ENCODE measurements at regions not wholly inside any gene's neighbourhood (a gene's known extent, or its start where the extent isn't known, plus 50 kb on each side); places are given as distances from the start of the nearest gene placed in this dataset.
A peak's percentile ranks its signal among the peaks of the same experiment; 100 is the strongest.

DNA sequence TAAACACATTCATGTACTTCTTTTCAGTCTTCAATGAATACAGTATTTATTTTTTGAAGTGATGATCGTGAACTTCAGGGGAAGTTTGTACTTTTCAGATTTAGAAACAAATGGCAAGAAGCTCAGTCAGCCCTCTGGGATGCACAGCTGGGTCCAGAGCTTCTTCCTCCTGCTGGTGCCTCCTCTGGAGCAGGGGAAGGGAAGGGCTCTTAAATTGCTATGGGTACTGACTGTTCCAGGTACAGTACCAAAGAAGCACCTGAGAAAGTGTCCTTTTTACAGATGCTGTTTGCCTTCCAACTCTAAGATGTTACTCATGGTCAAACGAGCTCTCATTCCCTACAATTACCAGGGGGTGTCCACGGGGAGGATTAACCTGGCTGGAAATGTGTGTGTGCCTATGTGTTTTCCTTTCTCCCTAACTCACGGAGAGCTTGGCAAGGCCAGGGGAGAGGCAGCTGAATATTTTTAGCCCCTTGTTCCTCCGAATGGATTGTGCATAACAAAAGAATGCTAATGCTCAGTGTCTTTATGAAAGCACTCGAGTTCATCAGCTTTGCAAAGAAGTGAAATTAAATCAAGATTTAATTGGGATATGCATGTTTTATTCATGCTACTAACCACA lies 313.7 kb upstream of the CADM1 start:
- POLR2A ChIA-PET, result no interaction called here
- H3K4me3 ChIP-seq (ENCODE audit: low read depth in 2 of 2, low read length in 1 of 2), result no peak overlapping the region

DNA sequence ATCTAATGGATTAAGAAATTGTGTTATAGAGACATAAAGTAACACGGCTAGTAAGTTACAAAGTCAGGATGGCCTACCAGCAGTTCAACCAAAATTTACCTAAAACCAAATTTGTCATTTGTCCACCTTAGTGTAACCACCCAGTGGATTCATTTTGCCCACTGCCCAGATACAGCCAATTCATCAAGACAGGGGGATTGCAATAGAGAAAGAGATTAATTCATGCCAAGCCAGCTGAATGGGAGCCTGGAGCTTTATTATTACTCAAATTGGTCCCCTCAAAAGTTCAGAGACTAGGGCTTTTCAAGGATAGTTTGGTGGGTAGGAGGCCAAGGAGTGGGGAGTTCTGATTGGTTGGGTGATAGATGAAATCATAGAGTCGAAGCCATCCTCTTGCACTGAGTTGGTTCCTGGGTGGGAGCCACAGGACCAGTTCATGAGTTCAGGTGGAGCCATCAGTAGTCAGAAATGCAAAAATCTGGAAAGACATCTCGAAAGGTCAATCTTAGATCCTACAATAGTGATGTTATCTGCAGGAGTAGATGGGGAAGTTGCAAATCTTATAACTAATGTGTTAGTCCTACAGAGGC lies 304.2 kb upstream of the CADM1 start:
- Histone ChIP-seq H3K9me2 (no peaks in the 10 kb centered on the region), H3F3A (replicated peaks; ENCODE audit: insufficient read depth) (no peaks in the 10 kb centered on the region), H3K27ac (ENCODE audit: low read depth in 2 of 2, low read length in 1 of 2) (no peak overlapping the region), H3K9me3 (no peaks in the 10 kb centered on the region), H3K9ac (no peak overlapping the region), H3K27me3 (ENCODE audit: insufficient read depth) (no peaks in the 10 kb centered on the region), H3K4me3 (ENCODE audit: low read depth in 2 of 2, low read length in 1 of 2) (no peak overlapping the region), H4K20me1 (ENCODE audit: insufficient read depth) (no peaks in the 10 kb centered on the region), H3K4me2 (no peak overlapping the region), H3K36me3 (replicated peaks in 1 of 2; ENCODE audit: control insufficient read depth in 1 of 2, insufficient read depth in 2 of 2, low read length in 1 of 2) (no peaks in the 10 kb centered on the region), H3K79me2 (ENCODE audit: insufficient read depth) (no peaks in the 10 kb centered on the region), H3K4me1 (ENCODE audit: control insufficient read depth in 1 of 2, insufficient read depth in 2 of 2, low read depth in 1 of 2, low read length in 1 of 2) (no peaks in the 10 kb centered on the region; a peak in 1 of 4 replicates), H2AFZ (ENCODE audit: low read depth) (no peak overlapping the region)
- WGBS (ENCODE audit: low lambda C conversion rate), result 39% methylated on average over 3 of the region's 3 CpGs
- POLR2A ChIA-PET, result no interaction called here
- TF ChIP-seq FOSL2 (IDR thresholded peaks at IDR 0.05; ENCODE audit: borderline replicate concordance, low read depth) (no peak), POLR2AphosphoS5 (IDR thresholded peaks at IDR 0.05; ENCODE audit: low read depth, low read length) (no peak), MEF2A (IDR thresholded peaks at IDR 0.05; ENCODE audit: borderline replicate concordance, low read depth) (no peak), JUND (IDR thresholded peaks at IDR 0.05) (no peak), IRF3 (IDR thresholded peaks at IDR 0.05; ENCODE audit: low read depth, low read length) (no peak), SMC3 (IDR thresholded peaks at IDR 0.05; ENCODE audit: low read depth, low read length) (no peak), NRF1 (IDR thresholded peaks at IDR 0.05; ENCODE audit: low read depth, low read length) (no peak), GABPA (IDR thresholded peaks at IDR 0.05; ENCODE audit: low read depth) (no peak), NFIC (IDR thresholded peaks at IDR 0.05; ENCODE audit: borderline replicate concordance) (no peak)
- CTCF ChIA-PET, result no interaction called here
- no peak for DNase-seq

More for the DNA sequence above, 313.7 kb upstream of the CADM1 start:
- Histone ChIP-seq H3K9ac (no peak overlapping the region), H3K4me2 (no peak overlapping the region), H3K36me3 (replicated peaks in 1 of 2; ENCODE audit: control insufficient read depth in 1 of 2, insufficient read depth in 2 of 2, low read length in 1 of 2) (no peaks in the 10 kb centered on the region), H3K9me3 (0 out of 2 replicates have a peak, but pooled peaks cover 6% of the 10 kb centered on the region), H3K27me3 (ENCODE audit: insufficient read depth) (no peaks in the 10 kb centered on the region), H3K79me2 (ENCODE audit: insufficient read depth) (no peaks in the 10 kb centered on the region), H3K9me2 (no peaks in the 10 kb centered on the region), H4K20me1 (ENCODE audit: insufficient read depth) (no peaks in the 10 kb centered on the region), H3K27ac (ENCODE audit: low read depth in 2 of 2, low read length in 1 of 2) (no peak overlapping the region), H3K4me1 (ENCODE audit: control insufficient read depth in 1 of 2, insufficient read depth in 2 of 2, low read depth in 1 of 2, low read length in 1 of 2) (no peaks in the 10 kb centered on the region; a peak in 1 of 4 replicates), H3F3A (replicated peaks; ENCODE audit: insufficient read depth) (no peaks in the 10 kb centered on the region), H2AFZ (ENCODE audit: low read depth) (no peak overlapping the region)
- CTCF ChIA-PET, result interaction anchor here (0.8 to 1.2 kb wide), 2 partner anchors 11 to 16 kb away, joined by 3 to 4 read pairs; no protein-coding TSS in a partner anchor
- no peak for DNase-seq
- TF ChIP-seq RCOR1 (IDR thresholded peaks at IDR 0.05; ENCODE audit: low read length) (no peak), YY1 (IDR thresholded peaks at IDR 0.05; ENCODE audit: low read depth) (no peak), TCF12 (IDR thresholded peaks at IDR 0.05) (no peak)
- 17% methylated on average over 6 of the region's 6 CpGs for WGBS (ENCODE audit: low lambda C conversion rate)

DNA sequence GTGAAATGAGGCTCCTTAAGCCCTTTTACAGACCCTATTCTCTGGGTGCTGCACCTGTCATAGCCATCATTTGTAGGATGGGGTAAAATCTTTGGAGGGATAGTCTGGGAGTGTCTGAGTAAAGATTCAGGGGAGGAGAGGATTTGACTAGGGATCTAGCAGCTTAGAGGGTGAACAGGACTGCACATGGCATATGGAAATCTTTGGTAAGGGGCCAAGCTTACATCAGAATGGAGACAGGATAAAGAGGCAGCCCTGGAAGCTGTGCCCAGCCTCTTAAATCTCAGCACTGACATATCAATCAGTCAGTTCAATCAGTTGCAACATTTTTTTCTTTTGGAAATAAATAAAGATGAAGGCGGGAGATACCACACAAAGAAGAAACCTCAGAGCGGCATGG lies 301.8 kb upstream of the CADM1 start:
- H3K79me2 ChIP-seq (ENCODE audit: insufficient read depth), result no peaks in the 10 kb centered on the region
- TF ChIP-seq GABPA (IDR thresholded peaks at IDR 0.05; ENCODE audit: low read depth) (no peak), RFX5 (IDR thresholded peaks at IDR 0.05; ENCODE audit: low read length) (no peak), MEF2A (IDR thresholded peaks at IDR 0.05; ENCODE audit: borderline replicate concordance, low read depth) (no peak), IRF3 (IDR thresholded peaks at IDR 0.05; ENCODE audit: low read depth, low read length) (no peak), RAD21 (IDR thresholded peaks at IDR 0.05; ENCODE audit: low read length) (no peak), FOXJ3 (CRISPR knock-in tag; IDR thresholded peaks at IDR 0.05) (no peak), EZH2phosphoT487 (IDR thresholded peaks at IDR 0.05; ENCODE audit: borderline replicate concordance, low read depth) (no peak), MAX (IDR thresholded peaks at IDR 0.05; ENCODE audit: low read depth) (no peak), RXRA (IDR thresholded peaks at IDR 0.05; ENCODE audit: borderline replicate concordance, low read depth) (no peak), JUND (IDR thresholded peaks at IDR 0.05) (no peak)
- TF ChIP-seq, protein P1, sequence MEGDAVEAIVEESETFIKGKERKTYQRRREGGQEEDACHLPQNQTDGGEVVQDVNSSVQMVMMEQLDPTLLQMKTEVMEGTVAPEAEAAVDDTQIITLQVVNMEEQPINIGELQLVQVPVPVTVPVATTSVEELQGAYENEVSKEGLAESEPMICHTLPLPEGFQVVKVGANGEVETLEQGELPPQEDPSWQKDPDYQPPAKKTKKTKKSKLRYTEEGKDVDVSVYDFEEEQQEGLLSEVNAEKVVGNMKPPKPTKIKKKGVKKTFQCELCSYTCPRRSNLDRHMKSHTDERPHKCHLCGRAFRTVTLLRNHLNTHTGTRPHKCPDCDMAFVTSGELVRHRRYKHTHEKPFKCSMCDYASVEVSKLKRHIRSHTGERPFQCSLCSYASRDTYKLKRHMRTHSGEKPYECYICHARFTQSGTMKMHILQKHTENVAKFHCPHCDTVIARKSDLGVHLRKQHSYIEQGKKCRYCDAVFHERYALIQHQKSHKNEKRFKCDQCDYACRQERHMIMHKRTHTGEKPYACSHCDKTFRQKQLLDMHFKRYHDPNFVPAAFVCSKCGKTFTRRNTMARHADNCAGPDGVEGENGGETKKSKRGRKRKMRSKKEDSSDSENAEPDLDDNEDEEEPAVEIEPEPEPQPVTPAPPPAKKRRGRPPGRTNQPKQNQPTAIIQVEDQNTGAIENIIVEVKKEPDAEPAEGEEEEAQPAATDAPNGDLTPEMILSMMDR (IDR thresholded peaks at IDR 0.05), result no peak

More for the DNA sequence above, 301.8 kb upstream of the CADM1 start:
- Histone ChIP-seq H2AFZ (ENCODE audit: low read depth) (no peak overlapping the region), H3K9me2 (no peaks in the 10 kb centered on the region), H3K4me2 (no peak overlapping the region), H3K9ac (no peak overlapping the region), H3K9me3 (no peaks in the 10 kb centered on the region), H3K27me3 (ENCODE audit: insufficient read depth) (no peaks in the 10 kb centered on the region), H3K27ac (ENCODE audit: low read depth in 2 of 2, low read length in 1 of 2) (no peak overlapping the region), H3K4me3 (ENCODE audit: low read depth in 2 of 2, low read length in 1 of 2) (no peak overlapping the region), H3K4me1 (ENCODE audit: control insufficient read depth in 1 of 2, insufficient read depth in 2 of 2, low read depth in 1 of 2, low read length in 1 of 2) (no peaks in the 10 kb centered on the region; a peak in 1 of 4 replicates), H4K20me1 (ENCODE audit: insufficient read depth) (no peaks in the 10 kb centered on the region), H3K36me3 (replicated peaks in 1 of 2; ENCODE audit: control insufficient read depth in 1 of 2, insufficient read depth in 2 of 2, low read length in 1 of 2) (no peaks in the 10 kb centered on the region), H3F3A (replicated peaks; ENCODE audit: insufficient read depth) (no peaks in the 10 kb centered on the region)
- POLR2A ChIA-PET, result no interaction called here
- CTCF ChIA-PET, result interaction anchor here (0.6 to 1.1 kb wide), 2 partner anchors 418 to 805 kb away, joined by 3 read pairs; no protein-coding TSS in a partner anchor
- DNase-seq, result peak; percentile 9
- 84% methylated on average over 2 of the region's 2 CpGs for WGBS (ENCODE audit: low lambda C conversion rate)

Measured in SK-N-SH (cell line).